ENCODE measurements at regions not wholly inside any gene's neighbourhood (a gene's known extent, or its start where the extent isn't known, plus 50 kb on each side); places are given as distances from the start of the nearest gene placed in this dataset.

- no peak overlapping the region for H4K8ac ChIP-seq (ENCODE audit: low read depth, low read length)
- H3K36me3 ChIP-seq (replicated peaks in 1 of 2; ENCODE audit: control insufficient read depth in 2 of 2, insufficient read depth in 2 of 2, low read length in 2 of 2), result no peaks in the 10 kb centered on the region
- H3K27ac ChIP-seq (replicated peaks; ENCODE audit: low read length), result no peak overlapping the region
- no peak overlapping the region for H2BK5ac ChIP-seq (ENCODE audit: low read length)
- H3K18ac ChIP-seq (ENCODE audit: low read length), result no peak overlapping the region
- WGBS, 2 donors (ENCODE audit: extremely low coverage in 2 of 2, insufficient read length in 2 of 2, insufficient replicate concordance in 1 of 2), result no CpG with 5 or more reads among the region's 4 CpGs
- no peak overlapping the region for H2AFZ ChIP-seq (ENCODE audit: low read length)
- no peak overlapping the region for H2BK15ac ChIP-seq (ENCODE audit: low read length)
- H3K4me1 ChIP-seq (ENCODE audit: control insufficient read depth in 2 of 2, insufficient read depth in 1 of 2, low read depth in 1 of 2, low read length in 2 of 2), result no peaks in the 10 kb centered on the region
- H3K23ac ChIP-seq (ENCODE audit: low read depth, low read length, poor library complexity), result no peak overlapping the region
- no peak overlapping the region for H3K4me3 ChIP-seq (ENCODE audit: low read length in 2 of 2)
- no peak overlapping the region for H4K91ac ChIP-seq (ENCODE audit: low read depth, low read length, poor library complexity)
- no peak overlapping the region for H2BK120ac ChIP-seq (ENCODE audit: low read depth, low read length)
- no peak overlapping the region for H2BK12ac ChIP-seq (ENCODE audit: low read length)
- H3K14ac ChIP-seq (ENCODE audit: low read length), result no peak overlapping the region
- no peaks in the 10 kb centered on the region for H3K27me3 ChIP-seq (ENCODE audit: control insufficient read depth in 3 of 3, insufficient read depth in 3 of 3, low read depth in 1 of 3, low read length in 3 of 3)
- no peak overlapping the region for H3K4me2 ChIP-seq (ENCODE audit: insufficient read depth, low read length, poor library complexity, severe bottlenecking)
- DNase-seq (ENCODE audit: low spot score), result no peak
- no peak overlapping the region for H2AK5ac ChIP-seq (ENCODE audit: low read depth, low read length)
- no peaks in the 10 kb centered on the region for H3K9me3 ChIP-seq (replicated peaks in 1 of 2; ENCODE audit: control insufficient read depth in 2 of 2, insufficient read depth in 1 of 2, low read depth in 1 of 2, low read length in 2 of 2)
- no peaks in the 10 kb centered on the region for H3K79me1 ChIP-seq (ENCODE audit: low read depth, low read length)
- H3K9ac ChIP-seq (ENCODE audit: low read depth, low read length, poor library complexity), result no peak overlapping the region
- no peak overlapping the region for H3K4ac ChIP-seq (ENCODE audit: low read length)
Observed at GRCh38 chr10:36711361-36711760, 414.0 kb upstream of the ANKRD30A start.

GRCh38 chr10:36704124-36704523 lies 421.3 kb upstream of the ANKRD30A start:
- no CpG with 5 or more reads among the region's 2 CpGs for WGBS, 2 donors (ENCODE audit: extremely low coverage in 2 of 2, insufficient read length in 2 of 2, insufficient replicate concordance in 1 of 2)
- Histone ChIP-seq H2BK5ac (ENCODE audit: low read length) (no peak overlapping the region), H4K91ac (ENCODE audit: low read depth, low read length, poor library complexity) (no peak overlapping the region), H3K9me3 (replicated peaks in 1 of 2; ENCODE audit: control insufficient read depth in 2 of 2, insufficient read depth in 1 of 2, low read depth in 1 of 2, low read length in 2 of 2) (no peaks in the 10 kb centered on the region), H3K14ac (ENCODE audit: low read length) (no peak overlapping the region), H3K27ac (replicated peaks; ENCODE audit: low read length) (no peak overlapping the region), H2AFZ (ENCODE audit: low read length) (no peak overlapping the region), H3K4me1 (ENCODE audit: control insufficient read depth in 2 of 2, insufficient read depth in 1 of 2, low read depth in 1 of 2, low read length in 2 of 2) (peaks cover 0 to 2% of the 10 kb centered on the region in 2 donors), H2AK5ac (ENCODE audit: low read depth, low read length) (no peak overlapping the region), H3K18ac (ENCODE audit: low read length) (no peak overlapping the region), H3K27me3 (ENCODE audit: control insufficient read depth in 3 of 3, insufficient read depth in 3 of 3, low read depth in 1 of 3, low read length in 3 of 3) (no peaks in the 10 kb centered on the region), H3K4ac (ENCODE audit: low read length) (no peak overlapping the region), H3K4me2 (ENCODE audit: insufficient read depth, low read length, poor library complexity, severe bottlenecking) (no peak overlapping the region), H2BK12ac (ENCODE audit: low read length) (no peak overlapping the region), H4K8ac (ENCODE audit: low read depth, low read length) (no peak overlapping the region), H2BK120ac (ENCODE audit: low read depth, low read length) (no peak overlapping the region), H2BK15ac (ENCODE audit: low read length) (no peak overlapping the region), H3K79me1 (ENCODE audit: low read depth, low read length) (no peaks in the 10 kb centered on the region), H3K4me3 (ENCODE audit: low read length in 2 of 2) (no peak overlapping the region), H3K9ac (ENCODE audit: low read depth, low read length, poor library complexity) (no peak overlapping the region), H3K23ac (ENCODE audit: low read depth, low read length, poor library complexity) (no peak overlapping the region), H3K36me3 (replicated peaks in 1 of 2; ENCODE audit: control insufficient read depth in 2 of 2, insufficient read depth in 2 of 2, low read length in 2 of 2) (no peaks in the 10 kb centered on the region)
- DNase-seq (ENCODE audit: low spot score), result no peak

- H3K36me3 ChIP-seq (replicated peaks in 1 of 2; ENCODE audit: control insufficient read depth in 2 of 2, insufficient read depth in 2 of 2, low read length in 2 of 2), result no peaks in the 10 kb centered on the region
- no peak overlapping the region for H3K14ac ChIP-seq (ENCODE audit: low read length)
- no peak overlapping the region for H3K18ac ChIP-seq (ENCODE audit: low read length)
- no CpG with 5 or more reads among the region's 3 CpGs for WGBS, 2 donors (ENCODE audit: extremely low coverage in 2 of 2, insufficient read length in 2 of 2, insufficient replicate concordance in 1 of 2)
- no peak overlapping the region for H2BK15ac ChIP-seq (ENCODE audit: low read length)
- no peak for DNase-seq (ENCODE audit: low spot score)
- H3K79me1 ChIP-seq (ENCODE audit: low read depth, low read length), result no peaks in the 10 kb centered on the region
- H2BK5ac ChIP-seq (ENCODE audit: low read length), result no peak overlapping the region
- no peak overlapping the region for H2AK5ac ChIP-seq (ENCODE audit: low read depth, low read length)
- peaks cover 0 to 2% of the 10 kb centered on the region in 2 donors for H3K4me1 ChIP-seq (ENCODE audit: control insufficient read depth in 2 of 2, insufficient read depth in 1 of 2, low read depth in 1 of 2, low read length in 2 of 2)
- no peak overlapping the region for H4K8ac ChIP-seq (ENCODE audit: low read depth, low read length)
- no peaks in the 10 kb centered on the region for H3K9me3 ChIP-seq (replicated peaks in 1 of 2; ENCODE audit: control insufficient read depth in 2 of 2, insufficient read depth in 1 of 2, low read depth in 1 of 2, low read length in 2 of 2)
- H4K91ac ChIP-seq (ENCODE audit: low read depth, low read length, poor library complexity), result no peak overlapping the region
- H3K4ac ChIP-seq (ENCODE audit: low read length), result no peak overlapping the region
- H2BK12ac ChIP-seq (ENCODE audit: low read length), result no peak overlapping the region
- no peak overlapping the region for H3K23ac ChIP-seq (ENCODE audit: low read depth, low read length, poor library complexity)
- H3K27ac ChIP-seq (replicated peaks; ENCODE audit: low read length), result no peak overlapping the region
- H2BK120ac ChIP-seq (ENCODE audit: low read depth, low read length), result no peak overlapping the region
- no peaks in the 10 kb centered on the region for H3K27me3 ChIP-seq (ENCODE audit: control insufficient read depth in 3 of 3, insufficient read depth in 3 of 3, low read depth in 1 of 3, low read length in 3 of 3)
- no peak overlapping the region for H2AFZ ChIP-seq (ENCODE audit: low read length)
- no peak overlapping the region for H3K4me3 ChIP-seq (ENCODE audit: low read length in 2 of 2)
- no peak overlapping the region for H3K4me2 ChIP-seq (ENCODE audit: insufficient read depth, low read length, poor library complexity, severe bottlenecking)
- H3K9ac ChIP-seq (ENCODE audit: low read depth, low read length, poor library complexity), result no peak overlapping the region
Observed at GRCh38 chr10:36703179-36703578, 422.2 kb upstream of the ANKRD30A start.

GRCh38 chr10:36700123-36700522 lies 425.3 kb upstream of the ANKRD30A start:
- WGBS, 2 donors (ENCODE audit: extremely low coverage in 2 of 2, insufficient read length in 2 of 2, insufficient replicate concordance in 1 of 2), result no CpG with 5 or more reads among the region's 1 CpG
- no peak overlapping the region for H3K4ac ChIP-seq (ENCODE audit: low read length)
- no peak overlapping the region for H2BK5ac ChIP-seq (ENCODE audit: low read length)
- no peaks in the 10 kb centered on the region for H3K9me3 ChIP-seq (replicated peaks in 1 of 2; ENCODE audit: control insufficient read depth in 2 of 2, insufficient read depth in 1 of 2, low read depth in 1 of 2, low read length in 2 of 2)
- no peak overlapping the region for H2BK120ac ChIP-seq (ENCODE audit: low read depth, low read length)
- H3K18ac ChIP-seq (ENCODE audit: low read length), result no peak overlapping the region
- H3K27me3 ChIP-seq (ENCODE audit: control insufficient read depth in 3 of 3, insufficient read depth in 3 of 3, low read depth in 1 of 3, low read length in 3 of 3), result no peaks in the 10 kb centered on the region
- H3K23ac ChIP-seq (ENCODE audit: low read depth, low read length, poor library complexity), result no peak overlapping the region
- H3K27ac ChIP-seq (replicated peaks; ENCODE audit: low read length), result no peak overlapping the region
- no peak overlapping the region for H2AK5ac ChIP-seq (ENCODE audit: low read depth, low read length)
- no peak overlapping the region for H4K91ac ChIP-seq (ENCODE audit: low read depth, low read length, poor library complexity)
- no peak overlapping the region for H2BK15ac ChIP-seq (ENCODE audit: low read length)
- H4K8ac ChIP-seq (ENCODE audit: low read depth, low read length), result no peak overlapping the region
- no peak overlapping the region for H3K4me2 ChIP-seq (ENCODE audit: insufficient read depth, low read length, poor library complexity, severe bottlenecking)
- H2BK12ac ChIP-seq (ENCODE audit: low read length), result no peak overlapping the region
- no peak overlapping the region for H3K9ac ChIP-seq (ENCODE audit: low read depth, low read length, poor library complexity)
- no peak overlapping the region for H2AFZ ChIP-seq (ENCODE audit: low read length)
- no peaks in the 10 kb centered on the region for H3K36me3 ChIP-seq (replicated peaks in 1 of 2; ENCODE audit: control insufficient read depth in 2 of 2, insufficient read depth in 2 of 2, low read length in 2 of 2)
- H3K4me1 ChIP-seq (ENCODE audit: control insufficient read depth in 2 of 2, insufficient read depth in 1 of 2, low read depth in 1 of 2, low read length in 2 of 2), result peaks cover 0 to 2% of the 10 kb centered on the region in 2 donors
- H3K4me3 ChIP-seq (ENCODE audit: low read length in 2 of 2), result no peak overlapping the region
- no peak overlapping the region for H3K14ac ChIP-seq (ENCODE audit: low read length)
- DNase-seq (ENCODE audit: low spot score), result no peak
- H3K79me1 ChIP-seq (ENCODE audit: low read depth, low read length), result no peaks in the 10 kb centered on the region

Measured in neuronal stem cell (in vitro differentiated cells).